Nucleus accumbens (tissue), 56 donors: ENCODE measurements at regions not wholly inside any gene's neighbourhood (a gene's known extent, or its start where the extent isn't known, plus 50 kb on each side); places are given as distances from the start of the nearest gene placed in this dataset.
"Not testable (repeated sequence)": the region's sequence is repeated elsewhere in the genome, so short reads cannot be mapped to it uniquely, and the experiment has no call there.

Source experiments
- DNase-seq, 56 donors: peaks; one replicate each; lab custom pipeline; 2025; lab: John Stamatoyannopoulos, UW

- DNase-seq: no peak
Observed at GRCh38 chr2:106010818-106011355, 183.2 kb downstream of the UXS1 start.

- DNase-seq: no peak
Observed at GRCh38 chr2:106009096-106009495, 185.0 kb downstream of the UXS1 start.

- DNase-seq: no peak
Observed at GRCh38 chr2:106004851-106005250, 189.2 kb downstream of the UXS1 start.

GRCh38 chr2:105999211-105999989 is 194.7 kb downstream of the UXS1 start:
- no peak for DNase-seq

- DNase-seq: no peak
Observed at GRCh38 chr2:105997711-105998110, 196.4 kb downstream of the UXS1 start.

- DNase-seq: no peak
Observed at GRCh38 chr2:105990624-105991023, 203.5 kb downstream of the UXS1 start.

GRCh38 chr2:105989803-105990202 is 204.3 kb downstream of the UXS1 start:
- not testable (repeated sequence) for DNase-seq

- no peak for DNase-seq
Observed at GRCh38 chr2:105989070-105989469, 205.0 kb downstream of the UXS1 start.

GRCh38 chr2:105977807-105978206 is 216.3 kb downstream of the UXS1 start:
- DNase-seq: no peak

GRCh38 chr2:105977212-105977611 is 216.9 kb downstream of the UXS1 start:
- DNase-seq: no peak

- no peak for DNase-seq
Observed at GRCh38 chr2:105974812-105975211, 219.3 kb downstream of the UXS1 start.

- no peak for DNase-seq
Observed at GRCh38 chr2:105972927-105973326, 221.2 kb downstream of the UXS1 start.

- no peak for DNase-seq
Observed at GRCh38 chr2:105972246-105972645, 221.9 kb downstream of the UXS1 start.

- no peak for DNase-seq
Observed at GRCh38 chr2:105969552-105969951, 224.5 kb downstream of the UXS1 start.

GRCh38 chr2:105962221-105962620 is 217.5 kb downstream of the NCK2 start:
- no peak for DNase-seq

GRCh38 chr2:105961599-105962146 is 217.0 kb downstream of the NCK2 start:
- no peak for DNase-seq

- no peak for DNase-seq
Observed at GRCh38 chr2:105959357-105959756, 214.6 kb downstream of the NCK2 start.

- DNase-seq: no peak
Observed at GRCh38 chr2:105954891-105955290, 210.2 kb downstream of the NCK2 start.

GRCh38 chr2:105953942-105954341 is 209.2 kb downstream of the NCK2 start:
- no peak for DNase-seq

GRCh38 chr2:105952131-105952530 is 207.4 kb downstream of the NCK2 start:
- DNase-seq: no peak

GRCh38 chr2:105951384-105951694 is 206.6 kb downstream of the NCK2 start:
- DNase-seq: no peak
